HG03280 (cell line): ENCODE measurements at regions not wholly inside any gene's neighbourhood (a gene's known extent, or its start where the extent isn't known, plus 50 kb on each side); places are given as distances from the start of the nearest gene placed in this dataset.
"Not testable (repeated sequence)": the region's sequence is repeated elsewhere in the genome, so short reads cannot be mapped to it uniquely, and the experiment has no call there.

Experiments used
- ATAC-seq: cut with Tn5 transposase; IDR thresholded peaks from one replicate; pipeline ENCODE4 v1.9.1; 2021; ENCODE audit warnings: mild to moderate bottlenecking, moderate library complexity; ENCODE audit not compliant: unreplicated experiment

DNA sequence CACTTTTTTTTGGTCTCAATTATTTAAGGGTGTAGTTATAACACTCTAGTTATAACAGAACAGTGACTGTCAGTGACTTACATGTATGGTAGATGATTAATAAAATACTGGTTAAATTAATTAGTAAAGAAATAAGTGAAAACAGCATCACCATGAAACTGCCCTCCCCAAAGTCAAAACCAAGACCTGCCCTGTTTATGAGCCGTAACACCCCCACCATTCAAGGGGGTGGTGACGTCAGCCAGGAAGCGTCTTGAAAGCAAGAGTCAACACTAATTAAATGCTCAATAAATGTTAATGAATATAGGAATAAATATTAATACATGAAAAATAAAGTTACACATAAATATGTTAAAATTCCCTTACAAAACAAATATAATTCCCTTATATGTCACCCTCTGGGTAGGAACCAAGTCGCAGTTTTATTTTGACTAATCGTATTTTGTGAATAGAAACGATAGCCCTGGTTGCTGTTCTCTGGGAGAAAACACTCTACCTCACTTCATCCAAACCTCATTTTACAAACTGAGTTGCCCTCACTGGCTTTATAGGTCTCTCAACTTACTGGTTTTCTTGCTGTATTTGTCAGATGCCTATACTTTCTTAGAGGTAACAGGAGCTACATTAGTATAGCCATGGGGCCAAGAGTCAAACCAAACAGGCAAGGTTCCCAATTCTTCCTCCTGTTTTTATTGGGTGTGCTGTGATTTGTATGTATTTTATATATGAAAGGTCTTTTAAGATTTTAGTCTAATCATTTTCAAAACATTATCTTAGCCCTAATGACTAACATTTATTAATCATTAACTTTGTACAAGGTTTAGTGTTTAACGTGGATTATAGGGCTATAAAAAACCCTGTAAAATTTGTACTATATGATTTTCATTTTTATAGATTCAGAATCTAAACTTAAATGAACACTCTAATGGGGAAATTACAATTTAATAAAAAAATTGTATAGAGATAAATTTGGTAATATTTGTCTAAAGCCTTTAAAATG lies 227.9 kb upstream of the IRAK1BP1 start:
- no peak for ATAC-seq

DNA sequence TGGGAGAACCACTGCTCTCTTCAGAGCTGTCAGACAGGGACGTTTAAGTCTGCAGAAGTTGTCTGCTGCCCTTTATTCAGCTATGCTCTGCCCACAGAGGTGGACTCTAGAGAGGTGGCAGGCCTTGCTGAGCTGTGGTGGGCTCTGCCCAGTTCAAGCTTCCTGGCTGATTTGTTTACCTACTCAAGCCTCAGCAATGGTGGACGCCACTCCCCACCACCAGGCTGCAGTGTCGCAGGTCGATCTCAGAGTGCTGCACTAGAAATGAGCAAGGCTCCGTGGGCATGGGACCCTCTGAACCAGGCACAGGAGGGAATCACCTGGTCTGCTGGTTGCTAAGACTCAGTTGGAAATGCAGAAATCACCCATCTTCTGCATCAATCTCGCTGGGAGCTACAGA lies 223.4 kb upstream of the IRAK1BP1 start:
- not testable (repeated sequence) for ATAC-seq

DNA sequence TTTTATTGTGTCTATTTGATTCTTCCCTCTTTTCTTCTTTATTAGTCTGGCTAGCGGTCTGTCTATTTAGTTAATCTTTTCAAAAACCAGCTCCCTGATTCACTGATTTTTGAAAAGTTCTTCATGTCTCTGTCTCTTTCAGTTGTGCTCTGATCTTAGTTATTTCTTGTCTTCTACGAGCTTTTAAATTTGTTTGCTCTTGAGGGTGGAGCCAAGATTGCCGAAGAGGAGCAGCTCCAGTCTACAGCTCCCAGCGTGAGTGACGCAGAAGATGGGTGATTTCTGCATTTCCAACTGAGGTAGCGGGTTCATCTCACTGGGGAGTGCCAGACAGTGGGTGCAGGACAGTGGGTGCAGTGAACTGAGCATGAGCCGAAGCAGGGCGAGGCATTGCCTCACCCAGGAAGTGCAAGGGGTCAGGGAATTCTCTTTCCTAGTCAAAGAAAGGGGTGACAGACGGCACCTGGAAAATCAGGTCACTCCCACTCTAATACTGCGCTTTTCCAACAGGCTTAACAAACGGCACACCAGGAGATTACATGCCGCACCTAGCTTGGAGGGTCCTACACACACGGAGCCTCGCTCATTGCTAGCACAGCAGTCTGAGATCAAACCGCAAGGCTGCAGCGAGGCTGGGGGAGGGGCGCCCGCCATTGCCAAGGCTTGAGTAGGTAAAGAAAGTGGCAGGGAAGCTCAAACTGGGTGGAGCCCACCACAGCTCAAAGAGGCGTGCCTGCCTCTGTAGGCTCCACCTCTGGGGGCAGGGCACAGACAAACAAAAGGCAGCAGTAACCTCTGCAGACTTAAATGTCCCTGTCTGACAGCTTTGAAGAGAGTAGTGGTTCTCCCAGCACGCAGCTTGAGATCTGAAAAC lies 220.6 kb upstream of the IRAK1BP1 start:
- ATAC-seq: not testable (repeated sequence)

DNA sequence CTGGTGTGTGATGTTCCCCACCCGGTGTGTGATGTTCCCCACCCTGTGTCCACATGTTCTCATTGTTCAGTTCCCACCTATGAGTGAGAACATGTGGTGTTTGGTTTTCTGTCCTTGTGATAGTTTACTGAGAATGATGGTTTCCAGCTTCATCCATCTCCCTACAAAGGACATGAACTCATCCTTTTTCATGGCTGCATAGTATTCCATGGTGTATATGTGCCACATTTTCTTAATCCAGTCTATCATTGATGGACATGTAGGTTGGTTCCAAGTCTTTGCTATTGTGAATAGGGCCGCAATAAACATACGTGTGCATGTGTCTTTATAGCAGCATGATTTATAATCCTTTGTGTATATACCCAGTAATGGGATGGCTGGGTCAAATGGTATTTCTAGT lies 201.5 kb upstream of the IRAK1BP1 start:
- ATAC-seq: not testable (repeated sequence)

DNA sequence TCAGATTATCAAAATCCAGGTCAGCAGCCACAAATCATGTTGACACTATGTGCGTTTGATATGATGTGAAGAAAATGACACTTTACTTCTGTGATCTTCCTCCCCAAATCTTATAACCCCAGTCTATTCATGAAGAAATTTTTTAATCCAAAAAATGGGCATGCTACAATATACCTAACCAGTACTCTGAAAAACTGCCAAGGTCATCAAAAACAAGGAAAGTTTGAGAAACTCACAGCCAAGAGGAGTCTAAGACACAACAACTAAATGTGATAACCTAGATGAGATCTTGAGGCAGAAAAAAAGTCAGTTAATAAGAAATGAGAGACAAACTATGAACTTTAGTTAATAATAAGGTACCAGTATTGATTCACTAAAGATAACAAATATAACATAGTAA lies 200.6 kb upstream of the IRAK1BP1 start:
- ATAC-seq: no peak

DNA sequence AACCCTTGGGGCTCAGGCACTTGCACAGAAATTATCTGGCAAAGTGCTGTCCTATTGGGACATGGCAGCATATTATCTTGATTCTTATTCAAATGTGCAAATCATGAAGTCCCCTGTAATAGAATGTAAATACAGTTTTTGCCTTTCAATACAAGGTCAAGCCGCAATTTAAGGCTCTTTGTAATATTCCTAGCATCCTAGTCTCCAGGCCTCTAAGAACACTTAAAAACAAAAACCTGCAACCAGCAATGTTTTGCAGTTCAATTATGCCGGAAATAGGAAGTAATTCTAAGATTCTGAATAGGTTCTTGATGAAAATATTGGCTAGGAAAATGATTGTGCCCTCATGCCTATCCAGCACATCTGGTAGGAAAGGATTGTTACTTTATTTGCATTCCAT lies 197.2 kb upstream of the IRAK1BP1 start:
- ATAC-seq: no peak

DNA sequence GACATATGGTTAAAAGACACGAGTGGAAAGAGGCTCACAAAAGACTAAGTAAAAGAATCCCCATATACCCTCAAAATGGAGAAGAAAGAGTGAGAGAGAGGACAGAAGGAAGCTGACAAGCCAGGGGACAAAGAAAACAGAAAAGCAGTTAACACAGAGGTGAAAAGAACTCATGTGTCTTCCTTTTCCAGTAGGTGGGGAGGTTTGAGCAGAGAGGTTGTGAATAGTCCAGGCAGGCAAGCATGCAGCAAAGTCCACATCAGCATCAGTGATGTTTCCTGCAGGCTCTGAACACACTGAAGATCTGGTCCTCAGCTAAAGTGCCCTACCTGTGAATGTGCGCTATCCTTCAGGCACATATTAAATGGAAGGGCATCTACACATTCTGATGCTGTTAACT lies 196.5 kb upstream of the IRAK1BP1 start:
- ATAC-seq: no peak

DNA sequence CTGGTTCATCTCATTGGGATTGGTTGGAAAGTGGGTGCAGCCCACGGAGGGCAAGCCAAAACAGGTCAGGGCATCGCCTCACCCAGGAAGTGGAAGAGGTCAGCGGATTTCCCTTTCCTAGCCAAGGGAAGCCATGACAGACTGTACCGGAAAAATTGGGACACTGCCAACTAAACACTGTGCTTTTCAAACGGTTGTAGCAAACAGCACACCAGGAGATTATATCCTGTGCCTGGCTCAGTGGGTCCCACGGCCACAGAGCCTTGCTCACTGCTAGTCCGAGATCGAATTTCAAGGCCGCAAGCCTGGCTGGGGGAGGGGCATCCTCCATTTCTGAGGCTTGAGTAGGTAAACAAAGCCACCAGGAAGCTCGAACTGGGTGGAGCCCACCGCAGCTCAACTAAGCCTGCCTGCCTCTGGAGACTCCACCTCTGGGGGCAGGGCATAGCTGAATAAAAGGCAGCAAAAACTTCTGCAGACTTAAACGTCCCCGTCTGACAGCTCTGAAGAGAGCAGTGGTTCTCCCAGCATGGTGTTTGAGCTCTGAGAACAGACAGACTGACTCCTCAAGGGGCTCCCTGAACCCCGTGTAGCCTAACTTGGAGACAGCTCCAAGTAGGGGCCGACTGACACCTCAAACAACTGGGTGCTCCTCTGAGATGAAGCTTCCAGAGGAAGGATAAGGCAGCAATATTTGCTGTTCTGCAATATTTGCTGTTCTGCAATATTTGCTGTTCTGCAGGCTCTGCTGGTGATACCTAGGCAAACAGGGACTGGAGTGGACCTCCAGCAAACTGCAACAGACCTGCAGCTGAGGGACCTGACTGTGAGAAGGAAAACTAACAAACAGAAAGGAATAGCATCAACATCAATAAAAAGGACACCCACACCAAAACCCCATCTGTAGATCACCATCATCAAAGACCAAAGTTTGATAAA lies 191.0 kb upstream of the IRAK1BP1 start:
- not testable (repeated sequence) for ATAC-seq

DNA sequence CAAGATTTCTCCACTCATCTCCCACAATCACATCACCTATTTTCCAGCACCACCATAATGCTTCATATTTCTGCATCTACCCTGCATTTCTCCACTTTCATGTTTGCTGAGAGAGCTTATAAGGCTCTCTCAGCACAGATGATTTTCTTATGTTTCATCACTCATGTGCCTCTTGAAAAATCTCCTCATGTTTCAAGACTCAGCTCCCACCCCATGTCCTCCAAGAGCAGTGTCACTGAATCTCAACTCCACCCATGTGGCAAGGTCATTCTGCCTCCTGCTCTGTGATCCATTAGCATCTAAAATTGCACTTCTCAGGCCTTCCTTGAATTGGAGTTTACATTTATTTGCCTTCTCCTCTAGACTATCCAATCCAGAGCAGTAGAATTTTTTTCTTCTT lies 178.7 kb upstream of the IRAK1BP1 start:
- ATAC-seq: no peak

DNA sequence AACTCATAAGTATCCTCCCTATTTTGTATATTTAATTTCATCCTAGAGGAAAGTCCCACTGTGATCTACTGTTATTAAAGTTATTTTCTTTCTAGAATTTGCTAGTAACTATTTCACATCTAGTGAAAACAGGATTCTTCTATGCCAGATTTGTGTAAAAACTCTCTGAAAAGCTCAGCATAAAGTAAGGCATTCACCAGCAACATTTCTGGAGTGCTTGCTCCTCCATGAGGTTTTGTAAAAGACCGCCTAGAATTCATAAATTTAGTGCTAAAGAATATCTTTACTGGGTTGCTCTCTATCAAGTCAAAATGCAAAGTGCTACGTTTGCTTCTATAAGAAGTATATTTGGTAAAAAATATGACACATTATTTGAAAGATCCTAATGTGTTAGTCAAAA lies 173.5 kb upstream of the IRAK1BP1 start:
- ATAC-seq: no peak

DNA sequence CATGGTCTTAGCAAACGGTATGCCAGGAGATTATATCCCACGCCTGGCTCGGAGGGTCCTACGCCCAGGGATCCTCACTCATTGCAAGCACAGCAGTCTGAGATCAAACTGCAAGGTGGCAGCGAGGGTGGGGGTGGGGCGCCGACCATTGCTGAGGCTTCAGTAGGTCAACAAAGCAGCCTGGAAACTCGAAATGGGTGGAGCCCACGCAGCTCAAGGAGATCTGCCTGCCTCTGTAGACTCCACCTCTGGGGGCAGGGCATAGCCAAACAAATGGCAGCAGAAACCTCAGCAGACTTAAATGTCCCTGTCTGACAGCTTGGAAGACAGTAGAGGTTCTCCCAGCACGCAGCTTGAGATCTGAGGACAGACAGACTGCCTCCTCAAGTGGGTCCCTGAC lies 172.7 kb upstream of the IRAK1BP1 start:
- not testable (repeated sequence) for ATAC-seq

DNA sequence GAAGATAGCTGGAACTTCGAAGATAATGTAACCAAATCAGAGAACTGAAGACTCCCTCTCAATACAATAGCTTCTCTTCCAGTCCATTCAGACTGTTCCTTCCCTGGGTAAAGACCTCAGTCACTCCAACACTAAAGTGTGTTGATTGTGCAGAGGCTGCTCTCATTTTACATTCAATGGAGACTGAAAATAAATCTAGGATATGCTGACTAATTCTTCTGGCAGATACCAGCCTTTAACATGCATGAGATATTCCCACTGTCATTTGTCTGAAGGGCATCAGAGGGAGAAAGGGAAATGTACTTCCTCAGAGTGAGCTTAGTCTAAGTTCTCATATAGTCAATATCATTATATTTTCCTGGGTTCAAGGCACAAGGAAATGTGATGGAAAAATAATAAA lies 166.4 kb upstream of the IRAK1BP1 start:
- ATAC-seq: no peak

DNA sequence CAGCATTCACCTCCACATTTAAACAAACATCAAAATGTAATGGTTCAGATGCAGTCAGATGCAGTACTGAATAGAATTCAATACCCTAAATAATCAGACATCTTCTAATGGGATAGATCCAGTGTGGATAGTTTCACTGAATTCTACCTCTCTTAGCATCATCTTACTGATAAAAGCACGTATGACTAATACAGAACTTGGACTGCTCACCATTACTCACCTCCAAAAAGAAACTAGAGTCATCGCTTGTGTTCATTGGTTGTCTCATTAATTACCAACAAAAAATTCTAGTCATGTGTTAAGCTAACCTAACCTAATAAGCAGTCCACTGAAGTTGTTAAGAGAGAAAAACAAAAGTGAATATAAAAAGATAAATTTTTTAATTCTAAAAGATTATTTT lies 165.9 kb upstream of the IRAK1BP1 start:
- no peak for ATAC-seq

DNA sequence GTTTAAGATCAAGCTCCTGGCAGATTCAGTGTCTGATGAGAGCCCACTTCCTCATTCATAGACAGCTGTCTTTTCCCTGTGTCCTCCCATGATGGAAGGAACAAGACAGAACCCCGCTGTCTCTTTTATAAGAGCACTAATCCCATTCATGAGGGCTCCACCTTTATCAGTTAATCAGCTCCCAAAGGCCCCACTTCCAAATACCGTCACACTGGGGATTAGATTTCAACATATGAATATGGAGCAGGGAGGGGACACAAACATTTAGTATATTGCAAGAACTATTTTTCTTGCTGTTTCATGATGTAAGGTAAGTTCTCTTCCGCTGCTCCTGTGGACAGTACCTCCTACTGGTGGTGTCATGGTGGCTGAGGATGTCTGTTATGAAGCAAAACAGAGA lies 158.3 kb upstream of the IRAK1BP1 start:
- ATAC-seq: no peak

DNA sequence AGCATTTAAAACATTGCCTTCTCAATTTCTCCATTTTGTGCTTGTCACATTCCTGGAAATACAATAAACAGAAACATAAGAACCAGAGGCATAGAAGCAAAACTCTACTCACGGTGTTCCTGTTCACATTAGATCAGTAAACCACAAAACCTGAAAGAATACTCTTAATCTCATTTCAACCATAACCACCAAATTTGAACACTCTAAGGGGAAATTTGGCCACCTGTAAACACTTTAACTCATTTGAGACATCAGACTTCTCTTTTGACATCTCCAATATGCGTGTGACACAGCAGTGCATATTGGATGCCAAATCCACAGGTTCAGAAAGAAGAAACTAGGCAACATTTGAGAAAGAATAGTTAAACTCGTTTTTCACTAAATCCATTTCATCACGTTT lies 153.8 kb upstream of the IRAK1BP1 start:
- no peak for ATAC-seq

DNA sequence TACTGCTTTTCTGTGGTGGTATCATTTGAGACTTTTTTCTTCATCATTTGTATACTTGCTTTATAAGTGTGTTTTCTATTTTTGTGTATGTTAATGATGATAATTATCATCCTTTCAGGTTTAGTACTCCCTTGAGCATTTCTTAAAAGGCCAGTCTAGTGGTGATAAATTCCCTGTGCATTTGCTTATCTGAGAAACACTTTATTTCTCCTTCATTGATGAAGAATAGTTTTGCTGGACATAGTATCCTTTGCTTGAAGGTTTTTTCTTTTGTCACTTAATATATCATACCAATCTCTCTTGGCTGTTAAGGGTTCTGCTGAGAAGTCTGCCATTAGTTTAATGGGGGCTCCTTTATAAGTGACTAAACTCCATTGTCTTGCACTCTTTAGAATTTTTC lies 123.2 kb upstream of the IRAK1BP1 start:
- no peak for ATAC-seq

DNA sequence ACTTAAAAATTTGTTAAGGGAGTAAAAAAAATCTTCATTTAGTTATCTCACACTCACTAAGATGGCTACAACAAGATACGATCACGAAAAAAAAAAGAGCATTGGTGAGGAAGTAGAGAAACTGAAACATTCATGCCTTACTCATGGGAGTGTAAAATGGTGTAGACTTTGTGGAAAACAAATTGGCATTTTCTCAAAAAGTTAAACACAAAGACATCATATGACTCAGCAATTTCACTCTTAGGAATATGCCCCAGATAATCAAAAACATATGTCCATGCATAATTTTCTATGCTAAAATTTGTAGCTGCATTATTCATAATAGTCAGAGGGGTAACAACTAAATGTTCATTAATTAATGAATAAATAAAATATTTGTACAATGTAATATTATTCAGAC lies 120.9 kb upstream of the IRAK1BP1 start:
- no peak for ATAC-seq

DNA sequence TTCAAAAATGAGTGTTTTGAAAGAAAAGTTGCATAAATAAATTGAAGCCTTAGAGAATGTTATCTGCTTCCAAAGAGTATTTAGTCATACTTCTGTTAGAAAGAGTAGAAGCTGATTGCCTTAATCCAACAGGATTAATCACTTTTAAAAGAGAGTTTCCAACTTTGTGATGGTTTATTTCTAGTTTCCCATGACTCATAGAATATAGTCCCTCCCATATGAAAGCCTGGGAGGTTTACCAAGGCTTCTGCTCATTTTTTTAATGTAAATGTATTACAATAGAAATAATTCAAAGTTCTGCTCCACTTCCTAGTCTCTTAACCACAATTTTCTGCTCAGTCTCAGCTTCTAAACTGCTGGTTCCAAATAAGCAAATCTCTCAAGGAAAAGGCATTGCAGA lies 118.0 kb upstream of the IRAK1BP1 start:
- no peak for ATAC-seq

DNA sequence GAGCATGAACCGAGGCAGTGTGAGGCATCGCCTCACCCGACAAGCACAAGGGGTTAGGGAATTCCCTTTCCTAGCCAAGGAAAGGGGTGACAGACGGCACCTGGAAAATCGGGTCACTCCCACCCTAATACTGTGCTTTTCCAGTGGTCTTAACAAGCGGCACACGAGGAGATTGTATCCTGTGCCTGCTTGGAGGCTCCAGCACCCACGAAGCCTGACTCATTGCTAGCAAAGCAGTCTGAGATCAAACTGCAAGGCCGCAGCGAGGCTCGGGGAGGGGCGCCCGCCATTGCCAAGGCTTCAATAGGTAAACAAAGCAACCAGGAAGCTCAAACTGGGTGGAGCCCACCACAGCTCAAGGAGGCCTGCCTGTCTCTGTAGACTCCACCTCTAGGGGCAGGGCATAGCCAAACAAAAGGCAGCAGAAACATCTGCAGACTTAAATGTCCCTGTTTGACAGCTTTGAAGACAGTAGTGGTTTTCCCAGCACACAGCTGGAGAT lies 109.0 kb upstream of the IRAK1BP1 start:
- not testable (repeated sequence) for ATAC-seq

DNA sequence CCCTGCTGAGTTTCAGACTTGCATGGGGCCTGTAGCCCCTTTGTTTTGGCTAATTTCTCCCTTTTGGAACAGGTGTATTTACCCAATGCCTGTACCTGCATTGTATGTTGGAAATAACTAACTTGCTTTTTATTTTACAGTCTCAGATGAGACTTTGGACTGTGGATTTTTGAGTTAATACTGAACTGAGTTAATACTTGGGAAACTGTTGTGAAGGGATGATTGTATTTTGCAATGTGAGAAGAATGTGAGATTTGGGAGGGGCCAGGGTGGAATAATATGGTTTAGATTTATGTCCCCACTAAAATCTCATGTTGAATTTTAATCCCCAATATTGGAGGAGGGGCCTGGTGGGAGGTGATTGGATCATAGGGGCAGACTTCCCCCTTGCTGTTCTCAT lies 99.1 kb upstream of the IRAK1BP1 start:
- ATAC-seq: no peak
